GM21367 (cell line): ENCODE measurements at regions not wholly inside any gene's neighbourhood (a gene's known extent, or its start where the extent isn't known, plus 50 kb on each side); places are given as distances from the start of the nearest gene placed in this dataset.
"Not testable (repeated sequence)": the region's sequence is repeated elsewhere in the genome, so short reads cannot be mapped to it uniquely, and the experiment has no call there.

ENCODE experiments used
- ATAC-seq: cut with Tn5 transposase; IDR thresholded peaks from one replicate; pipeline ENCODE4 v1.9.1; 2021; ENCODE audit not compliant: unreplicated experiment

GRCh38 chr6:167707686-167708500, 118.8 kb upstream of the AFDN start:
- no peak for ATAC-seq

- ATAC-seq = no peak
Measured at GRCh38 chr6:167708501-167709094, 118.1 kb upstream of the AFDN start.

- ATAC-seq = no peak
Measured at GRCh38 chr6:167709196-167709595, 117.5 kb upstream of the AFDN start.

GRCh38 chr6:167709776-167710336, 116.9 kb upstream of the AFDN start:
- not testable (repeated sequence) for ATAC-seq

GRCh38 chr6:167710363-167710920, 116.3 kb upstream of the AFDN start:
- no peak for ATAC-seq

GRCh38 chr6:167711211-167711610, 115.5 kb upstream of the AFDN start:
- ATAC-seq = no peak

GRCh38 chr6:167711768-167712730, 114.7 kb upstream of the AFDN start:
- ATAC-seq = no peak

- no peak for ATAC-seq
Measured at GRCh38 chr6:167712731-167713475, 113.8 kb upstream of the AFDN start.

GRCh38 chr6:167714152-167714551, 112.6 kb upstream of the AFDN start:
- ATAC-seq = no peak

GRCh38 chr6:167717455-167717854, 109.3 kb upstream of the AFDN start:
- ATAC-seq = no peak

GRCh38 chr6:167717867-167718266, 108.8 kb upstream of the AFDN start:
- no peak for ATAC-seq

- ATAC-seq = no peak
Measured at GRCh38 chr6:167719920-167720319, 106.8 kb upstream of the AFDN start.

- no peak for ATAC-seq
Measured at GRCh38 chr6:167720456-167721285, 106.0 kb upstream of the AFDN start.

- no peak for ATAC-seq
Measured at GRCh38 chr6:167721291-167721690, 105.4 kb upstream of the AFDN start.

GRCh38 chr6:167722634-167723309, 103.9 kb upstream of the AFDN start:
- no peak for ATAC-seq

- no peak for ATAC-seq
Measured at GRCh38 chr6:167726043-167726621, 100.6 kb upstream of the AFDN start.

GRCh38 chr6:167730441-167730840, 96.3 kb upstream of the AFDN start:
- no peak for ATAC-seq

- no peak for ATAC-seq
Measured at GRCh38 chr6:167731216-167731615, 95.5 kb upstream of the AFDN start.
